ENCODE measurements at regions not wholly inside any gene's neighbourhood (a gene's known extent, or its start where the extent isn't known, plus 50 kb on each side); places are given as distances from the start of the nearest gene placed in this dataset.

DNA sequence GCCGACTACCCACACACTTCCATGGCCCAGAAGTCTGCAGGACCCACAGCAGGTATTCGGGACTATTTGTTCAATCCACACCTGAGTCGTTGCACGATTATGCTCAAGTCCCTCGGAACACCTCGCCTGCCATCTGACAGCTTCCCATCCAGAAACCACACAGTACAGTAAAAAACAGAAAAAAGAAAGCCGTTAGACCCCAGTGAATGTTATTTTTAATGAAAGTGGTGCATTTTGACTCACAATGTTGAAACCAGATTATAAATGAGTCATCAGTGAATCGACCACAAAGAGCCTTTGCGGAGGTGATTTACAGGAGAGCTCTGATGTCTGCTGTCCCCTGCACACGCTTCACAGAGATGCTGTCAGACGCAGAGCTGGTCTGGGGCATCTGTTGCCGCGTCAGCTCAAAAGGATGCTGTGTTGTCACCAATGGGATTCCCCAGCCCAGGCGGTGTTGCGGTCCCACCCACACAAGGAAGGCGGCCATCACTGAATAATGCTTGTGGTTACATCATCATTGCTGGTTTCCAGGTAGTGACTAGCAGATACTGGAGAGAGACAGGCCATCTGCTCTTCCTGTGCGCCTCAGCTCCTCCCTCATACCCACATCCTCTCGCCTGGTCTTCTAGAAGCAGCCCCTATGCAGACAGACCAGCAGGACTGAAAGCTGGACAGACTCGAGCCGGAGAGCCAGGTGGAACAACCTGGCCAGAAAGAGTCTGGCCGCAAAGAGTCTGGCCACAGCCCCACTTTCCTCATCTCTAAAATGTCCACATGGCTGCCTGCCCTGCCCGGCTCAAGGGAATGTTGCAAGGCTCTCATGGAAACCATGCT, 116.8 kb downstream of the TOMM20 start:
- Histone ChIP-seq H3K36me3 (replicated peaks in 1 of 2; ENCODE audit: control extremely low read depth in 1 of 2, control insufficient read depth in 1 of 2, extremely low read depth in 1 of 2, insufficient read depth in 2 of 2, low read length in 1 of 2) (no peaks in the 10 kb centered on the region), H2AFZ (ENCODE audit: insufficient read depth, low read depth, low read length, poor library complexity, severe bottlenecking) (peak overlapping the region; percentile 57), H3K4me3 (ENCODE audit: control extremely low read depth in 1 of 5, extremely low read depth in 1 of 5, insufficient read depth in 1 of 5, low read depth in 2 of 5, low read length in 4 of 5) (peak overlapping the region; percentile 23 to 52 (median 32)), H3K4me1 (ENCODE audit: control insufficient read depth in 2 of 2, insufficient read depth in 2 of 2, low read length in 2 of 2) (peaks cover 50 to 65% of the 10 kb centered on the region in 2 donors), H3K4me2 (replicated peaks; ENCODE audit: low read depth, low read length, poor library complexity, severe bottlenecking) (peak overlapping the region; percentile 84), H3K79me2 (ENCODE audit: control insufficient read depth, insufficient read depth, low read length) (no peaks in the 10 kb centered on the region), H3K9ac (ENCODE audit: low read length) (peak overlapping the region; percentile 72), H3K9me3 (ENCODE audit: control extremely low read depth in 1 of 3, control insufficient read depth in 2 of 3, insufficient read depth in 1 of 3, low read length in 2 of 3) (peaks cover 0 to 7% (median 0%) of the 10 kb centered on the region in 3 donors), H3K27me3 (replicated peaks in 1 of 4; ENCODE audit: control extremely low read depth in 1 of 4, control insufficient read depth in 3 of 4, insufficient read depth in 4 of 4, low read length in 3 of 4) (no peaks in the 10 kb centered on the region), H3K27ac (ENCODE audit: low read length in 2 of 2) (peak overlapping the region; percentile 89 to 96), H4K20me1 (ENCODE audit: control insufficient read depth, insufficient read depth, low read length, poor library complexity, severe bottlenecking) (no peaks in the 10 kb centered on the region)
- intact Hi-C loops (cut with micrococcal nuclease), result loop anchor here (1.0 to 2.0 kb wide), 7 partner anchors 34 to 411 kb away; no protein-coding TSS in a partner anchor
- ChIA-PET POLR2A (interaction anchor here (0.6 to 2.2 kb wide), 11 partner anchors 13 to 533 kb away, joined by 3 to 30 read pairs (median 4); partner anchors contain the start of genes IRF2BP2 and TARBP1), CTCF (interaction anchor here (0.6 to 1.8 kb wide), 15 partner anchors 9 to 431 kb away, joined by 3 to 17 read pairs (median 4); partner anchors contain the start of gene IRF2BP2)
- Mint-ChIP-seq H3K27ac (peak overlapping the region; percentile 96), H3K4me1 (peaks cover 82% of the 10 kb centered on the region), H3K9me3 (ENCODE audit: insufficient read depth) (no peaks in the 10 kb centered on the region), H3K4me3 (peak overlapping the region; percentile 76), H3K27me3 (no peaks in the 10 kb centered on the region)
- ATAC-seq (ENCODE audit: low read depth), result peak; percentile 87
- WGBS (ENCODE audit: insufficient coverage), result 6% methylated on average over 16 of the region's 22 CpGs
- DNase-seq, result peak; percentile 97
- TF ChIP-seq, protein P1, sequence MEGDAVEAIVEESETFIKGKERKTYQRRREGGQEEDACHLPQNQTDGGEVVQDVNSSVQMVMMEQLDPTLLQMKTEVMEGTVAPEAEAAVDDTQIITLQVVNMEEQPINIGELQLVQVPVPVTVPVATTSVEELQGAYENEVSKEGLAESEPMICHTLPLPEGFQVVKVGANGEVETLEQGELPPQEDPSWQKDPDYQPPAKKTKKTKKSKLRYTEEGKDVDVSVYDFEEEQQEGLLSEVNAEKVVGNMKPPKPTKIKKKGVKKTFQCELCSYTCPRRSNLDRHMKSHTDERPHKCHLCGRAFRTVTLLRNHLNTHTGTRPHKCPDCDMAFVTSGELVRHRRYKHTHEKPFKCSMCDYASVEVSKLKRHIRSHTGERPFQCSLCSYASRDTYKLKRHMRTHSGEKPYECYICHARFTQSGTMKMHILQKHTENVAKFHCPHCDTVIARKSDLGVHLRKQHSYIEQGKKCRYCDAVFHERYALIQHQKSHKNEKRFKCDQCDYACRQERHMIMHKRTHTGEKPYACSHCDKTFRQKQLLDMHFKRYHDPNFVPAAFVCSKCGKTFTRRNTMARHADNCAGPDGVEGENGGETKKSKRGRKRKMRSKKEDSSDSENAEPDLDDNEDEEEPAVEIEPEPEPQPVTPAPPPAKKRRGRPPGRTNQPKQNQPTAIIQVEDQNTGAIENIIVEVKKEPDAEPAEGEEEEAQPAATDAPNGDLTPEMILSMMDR (IDR thresholded peaks at IDR 0.05), result no peak
- TF ChIP-seq EZH2 (IDR thresholded peaks at IDR 0.05; ENCODE audit: borderline replicate concordance, insufficient read depth, low read depth, low read length, poor library complexity, severe bottlenecking), result no peak
